ENCODE measurements at regions not wholly inside any gene's neighbourhood (a gene's known extent, or its start where the extent isn't known, plus 50 kb on each side); places are given as distances from the start of the nearest gene placed in this dataset.

DNA sequence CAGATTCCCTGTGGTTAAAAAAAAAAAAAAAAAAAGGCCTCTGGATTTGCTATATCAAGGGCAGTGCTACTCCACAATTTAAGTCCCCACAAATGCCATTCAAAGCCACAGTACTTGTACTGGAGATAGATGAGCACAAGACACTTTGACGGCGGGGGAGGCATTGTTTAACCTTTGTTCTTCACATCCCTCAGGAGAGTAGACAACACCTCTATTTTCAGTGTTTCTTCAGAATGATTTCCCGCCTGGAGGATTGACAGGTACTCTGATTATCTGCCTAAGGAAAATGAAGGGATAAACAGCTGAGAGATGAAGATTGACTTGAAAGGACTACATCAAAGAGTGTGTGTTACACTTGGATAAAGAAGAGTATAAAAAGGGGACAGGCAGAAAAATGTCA is 58.7 kb downstream of the OTOL1 start:
- DNase-seq, result no peak

DNA sequence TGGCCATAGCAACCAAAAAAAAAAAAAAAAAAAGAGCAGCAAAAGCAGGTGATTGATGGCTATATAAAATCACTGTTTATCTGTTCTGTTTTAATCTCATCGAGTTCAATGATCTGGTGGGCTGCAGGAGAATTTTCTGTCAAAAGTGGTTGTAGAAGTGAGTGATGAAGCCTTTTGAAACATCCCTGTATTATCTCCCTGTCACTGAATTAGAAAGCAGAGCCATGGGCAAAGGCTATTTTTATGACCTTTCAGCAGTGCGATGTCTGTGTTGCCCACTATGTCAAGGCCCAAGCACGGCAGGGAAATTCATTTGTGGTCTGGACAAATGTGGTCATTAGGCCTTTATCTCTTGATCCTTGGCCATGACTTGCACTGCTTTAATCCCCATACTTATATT is 59.9 kb downstream of the OTOL1 start:
- DNase-seq, result no peak

DNA sequence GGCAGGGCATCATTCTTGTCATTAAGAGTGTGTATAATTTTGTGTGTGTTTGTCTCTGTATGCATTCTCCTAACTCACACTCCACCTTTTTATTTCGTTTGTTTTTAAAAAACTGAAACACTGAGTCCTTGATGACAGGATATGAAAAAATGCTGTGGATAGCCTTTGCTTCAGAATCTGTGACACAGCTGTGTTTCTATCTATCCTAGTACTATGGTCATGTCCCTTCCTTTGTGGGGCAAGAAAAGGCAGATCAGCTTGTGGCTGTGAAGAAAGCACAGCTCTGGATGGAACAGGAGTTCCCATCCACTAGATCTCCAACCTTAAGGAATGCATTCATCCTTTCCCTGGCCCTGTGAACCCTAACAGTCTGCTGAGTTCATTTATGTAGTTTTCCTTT is 60.3 kb downstream of the OTOL1 start:
- no peak for DNase-seq

DNA sequence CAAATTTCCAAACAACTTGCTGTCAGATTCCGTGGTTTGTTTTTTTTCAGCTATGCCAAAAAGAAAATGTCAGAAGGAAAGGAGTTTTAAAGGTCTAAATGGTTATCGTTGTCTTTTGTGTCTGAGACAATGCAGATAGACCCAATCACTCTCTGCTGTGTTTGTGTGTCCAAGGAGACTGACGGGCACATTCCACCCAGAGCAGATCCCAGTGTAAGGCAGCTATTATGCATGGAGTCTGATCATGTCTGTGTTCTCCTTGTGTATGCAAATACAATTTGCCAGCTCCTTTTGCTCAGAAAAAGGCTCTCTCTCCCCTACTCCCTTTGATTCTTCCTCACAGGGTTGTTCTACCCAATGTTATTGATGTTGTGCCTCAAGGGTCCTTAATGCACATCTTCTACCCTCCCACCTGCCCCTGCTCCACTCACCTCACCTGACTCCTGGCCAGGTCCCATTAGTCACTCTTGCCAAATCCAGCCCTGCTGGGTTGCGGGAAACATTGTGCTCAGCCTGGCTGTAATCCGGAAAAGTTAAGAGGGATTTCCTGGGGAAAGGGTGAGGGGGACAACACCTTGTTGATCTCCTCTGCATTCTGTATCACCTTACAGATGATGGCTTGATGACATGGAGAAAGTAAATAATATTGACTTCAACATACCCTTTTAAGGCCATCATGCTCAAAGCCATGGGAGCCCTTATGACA is 61.0 kb downstream of the OTOL1 start:
- no peak for DNase-seq

DNA sequence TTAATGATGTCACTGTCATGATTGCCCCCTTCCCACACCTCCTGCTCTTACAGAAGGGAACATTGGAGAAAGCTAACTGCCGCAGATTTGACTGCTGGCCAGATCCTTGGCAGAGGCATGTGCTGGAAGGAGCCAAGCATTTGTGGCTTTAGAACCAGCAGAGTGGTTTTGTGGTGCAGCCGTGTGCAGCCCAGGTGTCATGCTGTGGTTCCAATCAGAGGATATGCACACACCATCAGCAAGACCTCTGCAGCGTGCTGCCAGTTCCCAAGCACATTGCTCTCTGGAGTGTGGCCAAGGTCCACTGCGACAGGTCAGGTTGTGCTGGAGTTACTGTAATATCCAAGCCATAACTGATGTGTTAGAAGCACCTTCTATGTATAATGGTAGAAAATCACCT is 61.6 kb downstream of the OTOL1 start:
- no peak for DNase-seq

DNA sequence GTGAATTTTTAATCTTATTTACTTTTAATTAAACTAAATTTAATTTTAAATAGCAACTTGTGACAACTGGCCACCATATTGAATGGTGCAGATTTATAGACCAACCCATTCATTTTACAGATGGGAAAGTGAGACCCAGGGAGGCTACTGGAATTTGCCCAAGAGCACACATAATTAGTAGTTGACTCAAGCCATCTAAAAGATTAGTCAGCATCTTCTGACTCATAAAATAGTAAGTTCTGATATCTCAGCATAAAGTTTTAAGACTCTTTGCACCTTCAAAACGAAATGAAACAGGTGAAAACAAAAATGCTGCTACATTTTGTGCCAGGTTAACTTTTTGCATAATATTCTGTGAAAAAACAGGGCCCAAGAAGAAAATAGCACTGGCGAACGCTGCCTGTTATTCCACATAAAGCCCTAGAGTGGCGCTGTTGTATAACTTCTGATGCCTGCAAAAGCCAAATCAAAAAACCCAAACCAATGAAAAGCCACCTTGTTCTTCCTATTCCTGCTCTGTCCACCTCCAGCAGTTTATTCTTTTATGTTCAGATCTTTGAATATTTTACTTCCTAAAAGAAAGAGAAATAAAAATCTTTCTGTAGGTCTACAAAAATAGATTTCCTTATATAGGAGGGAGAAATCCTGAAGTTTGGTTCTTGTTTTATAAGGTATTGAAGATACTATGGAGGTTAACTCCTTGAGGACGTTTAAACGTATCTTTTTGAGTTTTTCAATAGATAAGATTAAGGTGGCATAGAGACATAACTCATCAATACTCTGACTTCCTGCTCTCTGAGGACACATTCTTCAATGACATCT is 62.8 kb downstream of the OTOL1 start:
- DNase-seq, result peak; percentile 26

DNA sequence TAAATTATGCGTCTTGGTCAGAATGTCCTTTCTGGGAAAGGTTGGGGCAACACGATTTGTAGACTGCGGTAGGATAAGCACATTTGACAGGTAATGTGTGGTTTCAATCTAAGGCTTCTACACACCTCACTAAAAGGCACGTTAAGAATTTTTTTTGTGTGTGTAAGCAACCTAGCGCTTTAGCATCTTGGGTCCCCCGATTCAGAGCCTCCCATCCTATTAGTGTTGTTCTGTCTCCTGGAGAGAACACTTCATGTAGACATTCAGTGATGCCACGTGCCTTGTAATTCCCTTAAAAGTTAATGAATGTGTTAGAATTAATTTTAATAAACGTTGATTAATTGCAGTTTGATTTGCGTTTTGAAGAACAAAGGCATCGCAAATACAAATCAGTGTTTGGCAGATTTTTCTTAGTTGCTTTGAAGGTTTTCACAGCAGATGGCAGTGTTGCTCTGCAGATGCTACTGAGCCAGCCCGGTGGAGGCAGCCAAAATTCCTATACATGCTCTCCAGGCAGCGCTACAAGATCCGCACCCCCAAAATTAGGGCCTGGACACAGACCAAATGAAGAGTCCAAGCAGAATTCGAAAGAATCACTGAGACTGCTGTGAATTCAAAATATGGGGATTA is 63.5 kb downstream of the OTOL1 start:
- no peak for DNase-seq

DNA sequence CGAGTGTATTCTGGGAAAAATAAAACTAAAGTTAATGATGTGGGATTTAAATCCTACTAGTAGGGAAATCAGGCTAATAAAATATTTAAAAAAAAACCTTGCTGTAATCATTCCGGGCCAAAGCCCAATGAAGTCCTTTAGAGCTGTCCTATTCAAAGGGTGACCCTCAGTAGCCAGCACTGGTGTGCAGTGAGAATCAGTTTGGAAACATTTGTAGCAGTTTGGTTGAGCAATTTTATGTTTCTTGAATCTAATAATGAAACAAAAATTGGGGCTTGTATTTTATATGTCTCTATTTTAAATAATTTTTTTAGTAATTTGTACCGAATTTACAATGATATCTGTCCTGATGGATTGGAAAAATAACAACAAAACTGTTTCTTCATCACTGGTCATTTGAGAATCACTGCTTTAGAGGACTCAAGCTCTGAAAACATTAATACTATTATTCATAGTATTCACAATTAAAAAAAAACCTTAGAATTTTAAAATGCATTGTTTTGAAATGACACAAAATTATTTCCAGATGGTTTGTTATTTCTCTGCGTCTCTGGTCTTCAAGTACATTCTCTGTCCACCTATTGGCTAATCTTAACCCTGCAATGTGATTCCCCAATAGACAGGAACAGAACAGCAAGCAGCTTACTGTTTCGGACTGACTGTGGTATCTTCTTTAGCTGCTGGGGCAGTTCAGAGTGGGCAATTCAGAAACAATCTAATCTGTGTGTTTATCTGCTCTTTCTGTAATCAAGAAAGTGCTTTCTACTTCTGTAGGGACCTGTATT is 71.2 kb downstream of the OTOL1 start:
- DNase-seq, result no peak

DNA sequence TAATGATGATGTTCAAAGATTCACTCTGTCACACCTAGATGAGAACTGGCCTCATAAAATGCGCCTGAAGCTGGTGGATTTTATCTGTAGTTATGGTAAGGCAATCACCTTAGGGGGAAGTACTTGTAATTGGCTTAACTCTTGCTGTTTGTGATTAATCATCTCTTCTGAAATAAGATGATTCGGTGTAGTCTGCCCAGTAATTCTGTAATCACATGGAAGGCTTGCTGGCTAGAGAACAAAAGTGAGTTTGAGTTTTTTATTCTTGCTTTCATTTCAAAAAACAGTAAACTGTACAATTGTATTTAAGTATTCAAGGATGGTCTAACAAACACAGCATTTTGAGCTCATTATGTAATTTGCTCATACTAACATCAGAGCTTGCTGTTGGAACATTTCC is 72.1 kb downstream of the OTOL1 start:
- no peak for DNase-seq

DNA sequence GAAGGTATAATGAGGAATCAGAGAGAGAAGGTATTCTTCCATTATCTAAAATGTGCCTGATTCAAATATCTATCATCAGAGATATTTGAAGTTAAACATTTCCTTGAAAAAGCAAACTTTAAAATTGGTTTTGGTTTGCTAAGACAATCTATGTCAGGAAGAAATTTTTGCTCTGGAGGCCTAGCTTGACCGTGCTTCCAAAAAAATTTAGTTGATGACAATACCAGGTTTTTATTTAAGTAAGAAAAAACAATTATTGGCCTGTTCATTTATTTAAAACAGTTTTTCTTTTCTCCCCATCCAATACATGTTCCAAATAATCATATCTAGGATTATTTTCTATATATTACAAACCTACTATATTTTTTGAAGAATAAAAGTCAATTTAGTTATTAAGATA is 75.3 kb downstream of the OTOL1 start:
- no peak for DNase-seq

DNA sequence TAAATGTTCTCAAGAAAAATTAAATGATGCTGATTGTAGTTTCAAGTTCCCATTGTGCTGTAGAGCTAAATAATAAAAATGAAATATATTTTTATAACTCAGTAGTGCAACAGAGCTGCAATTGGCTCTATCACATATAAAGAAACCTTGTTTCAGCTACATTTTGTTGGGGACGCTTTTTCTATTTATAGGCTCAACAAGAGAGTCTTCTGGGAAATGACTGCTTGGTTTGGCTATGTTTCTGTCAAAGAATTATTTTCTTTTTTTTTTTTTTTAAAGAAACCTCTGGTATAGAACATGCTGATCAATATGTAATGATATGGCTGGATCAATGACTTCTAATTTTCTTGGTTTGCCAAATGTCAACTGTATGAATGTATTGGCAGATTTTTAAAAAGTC is 76.5 kb downstream of the OTOL1 start:
- no peak for DNase-seq

DNA sequence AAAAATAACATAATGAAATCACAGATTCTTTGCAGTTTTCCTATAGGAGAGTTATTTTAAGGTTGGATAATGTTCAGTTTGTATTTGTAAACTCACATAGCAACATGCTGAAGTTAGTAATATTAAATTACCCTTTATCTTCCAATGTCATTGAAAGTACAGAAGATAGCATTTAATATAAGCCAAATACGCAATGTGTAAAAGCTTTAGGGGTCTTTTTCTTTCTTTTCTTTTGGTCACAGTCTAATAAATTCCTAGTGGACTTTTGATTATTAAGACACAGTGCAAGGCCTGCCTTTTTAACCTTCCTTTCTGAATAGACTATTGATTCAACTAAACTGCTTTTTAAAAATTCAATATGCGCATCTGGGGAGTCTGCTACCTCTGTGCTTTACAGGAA is 79.3 kb downstream of the OTOL1 start:
- DNase-seq, result no peak

DNA sequence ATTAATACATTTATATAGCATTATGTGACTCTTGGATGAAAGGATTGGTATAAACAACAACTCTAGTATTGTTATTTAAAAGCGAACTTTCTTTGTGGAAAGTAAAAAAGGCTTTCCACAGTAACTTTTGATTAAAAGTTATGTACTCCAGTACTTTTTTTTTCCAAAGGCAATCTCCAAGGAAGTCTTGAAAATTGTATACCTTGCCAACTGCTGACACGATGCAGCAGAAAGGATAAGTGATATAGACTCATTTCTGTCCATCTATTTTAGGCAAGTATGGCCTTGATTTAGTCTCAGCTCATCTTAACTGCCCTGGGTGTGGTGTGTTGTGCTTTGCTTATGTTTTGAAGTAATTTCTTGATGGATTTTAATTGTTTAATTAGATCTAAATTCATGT is 79.7 kb downstream of the OTOL1 start:
- no peak for DNase-seq

DNA sequence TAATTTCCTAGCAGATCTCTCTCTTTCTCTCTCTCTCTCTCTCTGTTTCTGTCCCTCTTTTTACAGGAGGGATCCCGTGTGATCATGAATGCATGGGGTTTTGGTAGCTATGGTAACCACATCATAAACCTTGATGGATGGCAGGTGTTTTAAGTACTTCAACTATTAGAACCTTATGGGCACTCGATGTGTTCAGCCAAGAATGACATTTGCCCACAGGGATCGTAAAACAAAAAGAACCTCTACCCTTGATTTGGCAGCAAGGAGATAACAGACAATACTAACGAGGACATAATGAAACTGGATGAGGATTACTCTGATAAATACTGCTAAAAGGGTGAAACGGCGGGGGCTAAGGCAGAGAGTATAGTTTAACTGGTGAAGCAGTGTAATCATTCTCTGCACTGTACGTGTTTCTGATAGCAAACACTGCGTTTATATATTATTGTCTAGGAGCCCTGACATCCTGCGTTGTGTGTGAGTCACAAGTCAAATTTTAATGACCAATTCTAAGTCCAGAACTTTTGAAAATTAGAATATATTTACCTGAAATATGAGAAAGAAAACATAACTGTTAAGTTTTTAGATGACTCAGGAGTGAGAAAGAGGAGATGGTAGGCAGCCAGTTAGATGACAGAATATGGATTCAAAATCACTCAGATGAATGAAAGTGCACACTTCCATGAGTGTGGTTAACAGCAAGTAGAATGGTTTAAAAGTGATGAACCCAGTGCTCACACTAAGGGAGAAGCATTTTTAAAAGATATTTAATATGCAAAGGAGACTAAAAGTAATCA is 80.3 kb downstream of the OTOL1 start:
- no peak for DNase-seq

DNA sequence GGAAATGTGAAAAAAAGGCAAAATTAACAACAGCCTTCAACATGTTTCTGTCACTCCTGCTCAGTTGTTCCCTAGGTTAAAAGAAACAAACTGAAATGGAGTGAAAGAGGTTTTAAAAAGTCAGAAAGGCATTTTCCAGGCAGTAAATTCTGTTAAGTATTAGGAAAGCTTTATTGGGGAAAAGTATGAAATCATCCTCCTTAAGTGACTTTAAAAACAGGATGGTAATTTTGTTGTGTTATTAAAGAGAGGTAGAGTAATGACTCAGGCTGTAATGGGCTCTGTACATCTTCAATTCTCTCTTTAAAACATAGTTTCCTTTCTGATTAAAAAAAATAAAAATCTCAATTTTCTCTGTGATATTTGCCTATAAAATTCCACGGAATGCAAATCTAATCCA is 81.1 kb downstream of the OTOL1 start:
- no peak for DNase-seq

DNA sequence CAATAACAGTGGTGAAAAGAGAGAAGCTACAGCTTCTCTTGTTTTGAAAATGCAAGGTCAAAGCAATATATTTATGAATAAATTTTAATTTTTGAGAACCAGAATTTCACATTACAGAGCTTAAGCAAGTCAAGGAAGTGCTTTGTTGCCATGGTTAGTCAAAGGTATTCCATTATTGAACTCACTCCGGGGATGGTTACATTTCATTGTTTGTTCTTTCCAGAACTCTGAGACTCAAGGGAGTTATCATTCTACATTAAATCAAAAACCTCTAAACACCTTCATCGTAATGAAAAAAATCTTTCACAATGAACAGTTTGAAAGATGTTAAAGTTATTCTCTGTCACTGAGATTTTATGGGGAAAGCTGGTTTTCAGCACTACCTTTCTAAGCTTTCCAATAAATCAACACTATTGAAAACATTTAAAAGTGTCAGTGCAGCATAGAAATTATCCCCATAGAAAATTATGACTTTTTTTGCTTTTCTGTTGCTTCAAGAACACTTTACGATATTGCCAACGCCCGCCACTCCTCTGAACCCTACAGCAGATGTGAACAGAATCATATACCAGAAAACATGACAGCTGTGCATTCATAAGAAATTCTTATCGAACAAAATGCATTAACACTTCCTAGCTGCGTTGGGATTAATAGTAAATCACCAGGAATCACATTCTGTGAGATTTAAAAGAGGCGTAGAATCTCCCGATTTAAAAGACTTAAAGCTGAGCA is 83.0 kb downstream of the OTOL1 start:
- DNase-seq, result no peak

DNA sequence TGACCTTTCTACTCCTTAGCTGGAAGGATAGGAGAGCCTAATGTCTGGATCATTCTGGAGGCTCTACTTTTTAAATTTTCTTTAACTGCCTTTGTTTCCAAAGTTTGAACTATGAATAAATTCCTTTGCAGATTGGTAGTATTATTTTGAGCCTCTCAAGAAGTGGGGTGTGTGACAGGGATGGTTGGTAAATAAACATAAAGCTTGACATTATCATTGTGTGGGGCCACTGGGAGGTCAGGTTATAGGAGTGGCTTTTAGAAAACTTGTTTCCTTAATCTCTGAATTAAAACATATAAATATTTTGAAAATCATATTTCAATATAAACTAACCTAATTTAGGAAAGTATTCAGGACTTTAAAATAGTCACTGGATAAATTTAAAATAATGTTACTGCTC is 89.3 kb downstream of the OTOL1 start:
- no peak for DNase-seq

DNA sequence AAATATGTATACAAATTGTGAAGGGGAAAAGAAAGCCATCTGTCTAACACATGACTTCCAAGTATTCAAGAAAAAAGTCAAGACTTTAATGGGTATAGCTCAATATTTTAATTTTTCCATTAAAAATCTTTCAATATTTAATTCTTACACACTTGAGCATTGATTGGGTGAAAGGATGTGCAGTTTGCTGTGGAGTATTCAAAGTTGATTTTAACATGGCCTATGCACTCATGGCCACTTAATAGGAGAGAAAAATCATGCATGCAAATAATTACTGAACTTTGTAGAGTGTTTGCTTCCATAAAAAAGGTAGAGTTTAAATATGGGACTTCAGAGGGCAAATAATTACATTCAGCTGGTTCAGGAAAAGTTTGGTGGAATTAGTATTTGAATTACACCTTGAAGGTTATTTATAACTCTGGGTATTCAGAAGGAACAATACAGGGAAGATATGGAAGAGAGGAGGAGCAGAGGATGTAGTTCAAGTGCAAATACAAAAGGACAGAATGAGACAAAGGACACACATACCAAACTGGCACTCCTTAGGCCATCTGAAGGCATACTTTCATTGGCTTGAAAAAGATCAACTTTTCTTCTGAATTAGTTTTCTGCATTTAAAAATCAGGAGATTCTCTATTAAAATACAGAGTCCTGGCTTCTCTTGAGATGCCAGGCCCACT is 90.1 kb downstream of the OTOL1 start:
- DNase-seq, result no peak

DNA sequence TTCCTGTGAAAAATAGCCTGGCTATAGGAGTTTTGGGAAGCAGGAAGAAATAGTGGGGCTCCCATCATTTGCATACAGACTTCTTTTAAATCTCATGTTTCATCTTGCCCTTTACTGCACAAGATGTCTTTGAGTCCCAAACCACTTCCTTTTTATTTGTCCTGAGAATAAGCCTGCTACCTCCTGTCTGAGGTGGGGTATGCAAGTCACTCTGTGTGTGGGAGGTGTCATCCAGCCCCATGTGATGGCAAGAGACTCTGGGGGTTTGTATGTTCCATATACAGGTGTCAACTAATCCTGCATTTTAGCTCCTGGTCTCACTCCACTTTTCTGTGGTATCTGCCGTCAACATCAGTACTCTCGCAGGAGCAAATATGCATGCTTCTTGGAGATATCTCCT is 102.0 kb downstream of the OTOL1 start:
- no peak for DNase-seq

DNA sequence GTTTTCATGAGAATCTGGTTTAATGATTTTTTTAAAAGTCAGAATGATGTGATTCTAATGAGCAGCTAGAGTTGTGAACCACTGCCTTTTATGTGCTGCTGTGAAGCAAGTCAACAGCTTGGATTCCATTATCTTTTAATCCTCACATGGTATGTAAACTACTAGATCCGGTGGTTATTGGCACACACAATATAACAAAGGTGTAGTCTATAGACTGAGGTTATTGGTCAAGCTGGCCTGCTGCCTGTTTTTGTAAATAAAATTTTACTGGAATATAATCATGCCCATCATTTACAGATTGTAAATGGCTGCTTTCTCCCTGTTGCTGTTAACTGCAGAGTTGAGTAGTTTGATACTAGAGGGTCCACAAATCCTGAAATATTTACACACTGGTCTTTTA is 103.1 kb downstream of the OTOL1 start:
- no peak for DNase-seq

DNA sequence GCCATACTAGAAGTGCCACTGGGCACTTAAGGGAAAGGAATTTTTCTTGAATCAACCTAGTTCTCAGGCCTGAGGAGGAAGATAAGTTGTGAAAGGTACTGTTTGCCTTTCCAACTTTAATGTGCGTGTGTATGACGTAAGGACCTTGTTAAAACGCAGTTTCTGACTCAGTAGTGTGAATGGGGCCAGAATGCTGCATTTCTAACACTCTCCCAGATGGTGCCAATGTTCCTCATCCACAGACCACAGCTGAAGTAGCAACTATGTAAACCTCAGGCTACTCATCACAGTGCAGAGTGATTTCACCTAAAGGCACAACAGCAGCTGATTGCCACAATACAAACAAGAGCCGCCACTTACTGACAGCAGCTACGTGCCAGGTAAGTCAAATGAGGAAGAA is 103.6 kb downstream of the OTOL1 start:
- DNase-seq, result no peak
